HUDEP-2 (cell line): ENCODE measurements at regions not wholly inside any gene's neighbourhood (a gene's known extent, or its start where the extent isn't known, plus 50 kb on each side); places are given as distances from the start of the nearest gene placed in this dataset.
"Not testable (repeated sequence)": the region's sequence is repeated elsewhere in the genome, so short reads cannot be mapped to it uniquely, and the experiment has no call there.

Experiments
- DNase-seq, 76 experiments: peaks; one replicate each; lab custom pipeline; 2025; ENCODE audit not compliant: unreplicated experiment in 76 of 76; lab: John Stamatoyannopoulos, UW

DNA sequence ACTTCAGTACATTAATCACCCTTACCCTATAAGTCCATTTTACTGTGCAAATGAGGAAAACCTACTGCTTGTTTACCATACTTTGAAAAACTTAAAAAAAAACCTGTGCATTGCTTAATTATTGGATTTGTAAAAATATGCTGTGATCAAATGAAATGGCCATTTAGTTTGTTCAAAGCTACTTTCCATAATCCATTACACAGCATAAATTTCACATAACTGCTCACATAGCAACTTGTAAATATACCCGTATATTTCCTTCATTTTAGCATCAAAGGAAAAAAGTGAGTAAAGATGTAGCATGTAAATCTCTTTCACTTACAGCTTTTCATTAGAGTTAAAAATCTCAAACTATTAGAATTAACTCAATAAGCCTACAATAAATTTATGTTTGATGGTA is 415.1 kb downstream of the NR4A2 start:
- DNase-seq, result no peak

GRCh38 chr2:155913356-155913755 is 419.2 kb downstream of the NR4A2 start:
- DNase-seq, result no peak

GRCh38 chr2:155908567-155908966 is 424.0 kb downstream of the NR4A2 start:
- no peak for DNase-seq

DNA sequence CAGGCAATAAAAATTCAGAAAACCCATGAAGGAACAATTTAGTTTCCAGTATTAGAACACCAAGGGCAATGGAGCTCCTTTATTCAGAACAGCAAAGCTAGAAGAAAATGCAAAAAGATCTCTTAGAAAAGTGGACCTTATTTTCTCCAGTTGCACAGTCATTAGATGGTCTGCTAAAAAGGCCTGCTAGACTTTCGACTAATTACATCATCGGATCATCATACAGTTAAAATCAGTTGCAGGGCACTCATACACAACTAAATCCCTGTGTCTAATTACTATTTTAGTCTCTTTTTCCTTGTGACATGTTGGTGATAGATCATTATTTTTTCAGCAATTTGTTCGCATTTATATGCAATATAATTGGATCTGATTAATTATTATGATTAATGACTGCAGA is 425.3 kb downstream of the NR4A2 start:
- no peak for DNase-seq

- no peak for DNase-seq
Measured at GRCh38 chr2:155905657-155906056, 426.9 kb downstream of the NR4A2 start.

- no peak for DNase-seq
Measured at GRCh38 chr2:155904720-155905119, 427.8 kb downstream of the NR4A2 start.

DNA sequence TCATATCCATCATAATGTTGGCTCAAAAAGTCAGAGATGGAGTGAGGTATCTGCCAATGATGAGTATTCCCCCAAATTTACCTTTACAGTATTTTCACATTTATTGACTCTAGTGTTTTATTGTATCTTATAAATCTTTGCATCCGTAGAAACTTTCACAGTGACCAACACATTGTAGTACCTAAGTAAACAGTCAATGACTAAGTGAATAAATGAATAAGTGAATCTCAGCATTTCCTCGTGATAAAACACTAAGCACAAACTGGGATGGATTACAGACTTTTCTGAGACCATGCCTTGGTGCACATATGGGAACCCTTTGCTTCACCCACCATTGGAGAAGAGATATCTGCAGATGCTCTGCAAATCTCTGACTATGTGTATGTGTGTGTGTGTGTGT is 429.9 kb downstream of the NR4A2 start:
- DNase-seq, result no peak

GRCh38 chr2:155895016-155895415 is 437.5 kb downstream of the NR4A2 start:
- DNase-seq, result no peak

DNA sequence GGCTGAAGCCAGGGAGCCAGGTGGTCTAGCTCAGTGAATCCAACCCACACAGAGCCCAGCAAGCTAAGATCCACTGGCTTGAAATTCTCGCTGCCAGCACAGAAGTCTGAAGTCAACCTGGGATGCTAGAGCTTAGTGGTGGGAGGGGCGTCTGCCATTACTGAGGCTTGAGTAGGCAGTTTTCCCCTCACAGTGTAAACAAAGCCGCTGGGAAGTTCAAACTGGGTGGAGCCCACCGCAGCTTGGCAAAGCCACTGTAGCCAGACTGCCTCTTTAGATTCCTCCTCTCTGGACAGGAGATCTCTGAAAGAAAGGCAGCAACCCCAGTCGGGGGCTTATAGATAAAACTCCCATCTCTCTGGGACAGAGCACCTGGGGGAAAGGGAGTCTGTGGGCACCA is 452.1 kb downstream of the NR4A2 start:
- DNase-seq, result not testable (repeated sequence)

GRCh38 chr2:155879900-155880299 is 452.6 kb downstream of the NR4A2 start:
- DNase-seq, result peak in 26 of 76 experiments; percentile 0 to 56 (median 16)

DNA sequence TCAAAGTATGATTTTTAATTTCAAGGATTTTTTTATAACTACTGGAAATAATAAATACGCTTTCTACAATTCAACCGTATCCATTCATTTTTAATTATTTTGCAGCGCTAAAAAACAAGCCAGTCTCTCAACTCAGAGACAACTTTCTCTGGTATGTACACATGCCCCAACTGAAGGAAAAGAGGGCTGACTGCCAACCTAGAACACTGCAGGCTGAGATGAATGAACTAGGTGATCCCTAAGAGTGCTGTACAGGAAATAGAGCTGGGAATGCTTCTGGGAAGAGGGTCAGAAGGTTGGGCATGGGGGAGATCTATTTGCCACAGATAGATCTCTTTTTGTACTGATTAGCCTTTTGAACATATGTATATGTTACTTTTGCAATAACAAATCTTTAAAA is 460.1 kb downstream of the NR4A2 start:
- DNase-seq, result no peak

- DNase-seq, result no peak
Measured at GRCh38 chr2:155871940-155872339, 460.6 kb downstream of the NR4A2 start.

DNA sequence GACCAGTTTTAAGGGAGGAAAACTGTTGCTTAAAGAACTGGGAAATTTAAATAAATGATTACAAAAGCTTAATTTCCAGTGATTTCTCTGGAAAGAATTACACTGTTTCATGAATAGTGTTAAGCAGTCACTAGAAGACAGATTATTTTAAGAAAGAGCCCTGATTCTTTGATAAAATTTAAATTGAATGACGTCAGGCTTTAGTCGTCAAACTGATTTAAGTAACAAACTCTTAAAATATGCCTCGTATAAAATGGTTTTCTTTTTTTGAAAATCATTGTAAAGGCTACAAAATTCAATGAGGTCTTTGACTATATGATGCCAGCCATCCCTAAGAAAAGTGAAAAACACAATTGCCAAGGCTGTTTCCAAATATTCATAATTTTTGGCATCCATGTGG is 465.0 kb downstream of the NR4A2 start:
- no peak for DNase-seq

DNA sequence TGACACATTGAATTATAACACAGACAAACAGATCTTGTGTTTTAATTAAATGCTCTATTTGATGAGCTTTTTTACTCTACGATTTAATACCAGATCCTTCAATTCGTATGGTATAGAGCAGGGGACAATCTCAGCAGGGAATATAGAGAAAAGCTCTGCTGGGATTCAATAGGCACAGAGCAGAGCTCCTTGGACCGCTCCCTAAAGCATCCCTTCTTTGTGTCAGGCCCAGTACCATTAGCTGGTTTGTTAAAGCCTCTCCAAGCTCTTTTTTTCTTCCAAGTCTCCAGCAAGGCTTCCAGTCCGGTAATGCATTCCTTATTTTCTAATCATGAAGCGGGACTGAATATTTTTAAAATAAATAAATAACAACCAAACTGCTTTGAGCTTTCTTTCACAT is 466.0 kb downstream of the NR4A2 start:
- no peak for DNase-seq

GRCh38 chr2:155852156-155852555 is 480.4 kb downstream of the NR4A2 start:
- no peak for DNase-seq

DNA sequence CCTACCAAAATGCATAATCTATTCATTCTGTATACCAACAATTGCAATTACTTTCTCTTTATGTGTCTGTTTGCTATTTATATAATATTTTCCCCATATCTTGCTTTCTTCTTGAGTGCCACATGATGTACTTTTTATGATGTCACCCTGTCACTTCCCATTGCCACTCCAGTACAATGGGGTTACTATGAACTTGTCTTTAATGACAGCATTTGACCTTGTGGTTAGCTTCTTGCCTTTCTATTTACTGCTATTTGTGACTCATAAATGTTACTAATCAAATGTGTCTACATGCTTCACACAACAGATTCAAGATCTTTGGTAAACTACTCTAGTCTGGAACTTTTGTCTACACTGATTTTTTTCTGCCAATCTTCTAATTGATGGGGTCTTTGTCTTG is 486.3 kb downstream of the NR4A2 start:
- no peak for DNase-seq

- no peak for DNase-seq
Measured at GRCh38 chr2:155844461-155844860, 488.1 kb downstream of the NR4A2 start.

DNA sequence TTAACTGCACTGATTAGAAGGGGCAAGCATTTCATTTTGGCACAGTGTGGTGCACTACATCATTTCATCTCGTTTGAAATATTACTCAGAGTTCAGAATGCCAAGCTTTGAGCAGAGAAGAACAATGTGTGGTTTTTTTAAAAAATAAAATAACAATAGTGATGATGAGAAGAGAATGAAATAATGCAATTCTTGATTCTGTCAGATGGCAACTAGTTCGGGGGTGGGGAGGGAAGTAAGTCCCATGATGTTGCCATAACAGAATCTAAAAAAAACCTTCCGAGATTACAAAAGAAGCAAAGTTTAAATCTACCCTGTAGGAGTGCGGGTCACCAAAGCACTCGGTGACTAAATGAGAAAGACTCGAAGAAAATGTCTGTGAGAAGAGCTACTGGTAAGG is 490.4 kb downstream of the NR4A2 start:
- DNase-seq, result no peak

GRCh38 chr2:155841442-155841841 is 491.1 kb downstream of the NR4A2 start:
- DNase-seq, result no peak

DNA sequence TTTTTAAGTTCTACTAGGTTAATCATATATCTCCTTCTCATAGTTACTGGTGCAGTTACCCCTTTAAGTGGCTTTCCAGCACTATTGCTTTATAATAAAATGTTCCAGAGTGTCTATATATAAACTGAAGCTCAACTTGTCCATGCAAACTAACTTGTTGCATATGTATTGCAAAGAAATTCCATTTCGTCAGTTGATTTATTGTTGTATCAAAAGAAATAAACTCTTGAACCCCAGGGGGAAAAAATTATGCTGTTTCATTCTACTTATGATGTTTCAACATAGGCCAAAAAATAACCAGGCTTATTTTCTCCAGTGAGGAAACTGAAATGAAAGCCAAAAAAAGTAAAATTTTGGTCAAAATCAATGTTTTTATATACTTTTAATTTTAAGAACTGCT is 491.9 kb downstream of the NR4A2 start:
- DNase-seq, result no peak

DNA sequence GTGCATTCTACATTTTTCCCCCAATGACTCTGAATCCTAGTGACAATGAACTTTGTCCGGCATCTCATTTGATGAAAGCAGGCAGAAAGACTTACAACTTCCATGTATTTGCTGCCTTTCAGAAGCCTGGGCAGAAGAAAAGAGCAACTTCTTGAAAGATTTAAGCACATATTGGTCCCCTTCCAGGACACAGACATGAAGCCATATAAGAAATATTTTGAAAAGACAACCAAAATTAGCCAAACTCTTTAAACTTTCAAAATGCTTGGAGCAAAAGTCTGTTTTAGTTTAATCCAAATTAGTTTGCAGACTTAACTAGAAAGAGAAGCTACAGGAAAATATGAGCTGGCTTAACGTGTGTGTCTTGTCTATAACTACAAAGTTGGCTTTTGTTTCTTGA is 492.5 kb downstream of the NR4A2 start:
- DNase-seq, result no peak

GRCh38 chr2:155839436-155839835 is 493.1 kb downstream of the NR4A2 start:
- no peak for DNase-seq

DNA sequence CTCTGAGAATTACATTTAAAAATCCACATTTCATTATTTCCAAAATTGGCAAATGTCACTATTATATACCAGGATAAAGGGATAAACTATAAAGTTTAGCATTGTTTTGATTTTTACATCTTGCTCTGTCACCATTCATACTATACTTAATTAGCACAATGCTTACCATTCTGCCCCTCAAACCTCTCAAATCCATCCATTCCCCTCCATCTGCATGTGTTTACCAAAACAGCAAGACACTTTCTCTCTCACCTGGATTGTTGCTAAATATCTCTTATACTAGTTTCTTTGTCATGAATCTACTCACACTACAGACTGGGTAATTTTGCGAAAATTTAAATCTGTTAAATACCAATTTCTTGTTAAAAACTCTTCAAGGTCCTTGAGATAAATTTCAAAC is 496.1 kb downstream of the NR4A2 start:
- no peak for DNase-seq
